Hematopoietic multipotent progenitor cell treated with erythropoietin and hydrocortisone succinate and interleukin-3 and kit ligand, for 8 days (in vitro differentiated cells): ENCODE measurements at regions not wholly inside any gene's neighbourhood (a gene's known extent, or its start where the extent isn't known, plus 50 kb on each side); places are given as distances from the start of the nearest gene placed in this dataset.

Experiments
- DNase-seq: peaks from one replicate; pipeline ENCODE4 v3.0.0-alpha.2; 2015

- no peak for DNase-seq
Observed at GRCh38 chr20:21033817-21034216, 72.3 kb downstream of the LINC00237 start.

- DNase-seq: no peak
Observed at GRCh38 chr20:21031666-21032065, 74.5 kb downstream of the LINC00237 start.

- no peak for DNase-seq
Observed at GRCh38 chr20:21029341-21029740, 76.8 kb downstream of the LINC00237 start.

- no peak for DNase-seq
Observed at GRCh38 chr20:21028921-21029320, 77.2 kb downstream of the LINC00237 start.

- DNase-seq: no peak
Observed at GRCh38 chr20:21028436-21028835, 77.7 kb downstream of the LINC00237 start.

GRCh38 chr20:21027569-21027968 lies 78.6 kb downstream of the LINC00237 start:
- DNase-seq: no peak

GRCh38 chr20:21026951-21027350 lies 79.2 kb downstream of the LINC00237 start:
- DNase-seq: no peak

GRCh38 chr20:21024420-21024819 lies 81.7 kb downstream of the LINC00237 start:
- no peak for DNase-seq

- no peak for DNase-seq
Observed at GRCh38 chr20:21022925-21023324, 83.2 kb downstream of the LINC00237 start.

- DNase-seq: no peak
Observed at GRCh38 chr20:21021472-21021790, 84.7 kb downstream of the LINC00237 start.

- no peak for DNase-seq
Observed at GRCh38 chr20:21020659-21021471, 85.3 kb downstream of the LINC00237 start.

- DNase-seq: no peak
Observed at GRCh38 chr20:21019814-21020658, 86.1 kb downstream of the LINC00237 start.

GRCh38 chr20:21019468-21019813 lies 86.7 kb downstream of the LINC00237 start:
- DNase-seq: no peak

GRCh38 chr20:21018576-21018975 lies 87.6 kb downstream of the LINC00237 start:
- no peak for DNase-seq

GRCh38 chr20:21017528-21018085 lies 88.6 kb downstream of the LINC00237 start:
- DNase-seq: no peak

- no peak for DNase-seq
Observed at GRCh38 chr20:21016751-21017150, 89.4 kb downstream of the LINC00237 start.

GRCh38 chr20:21014528-21014927 lies 91.6 kb downstream of the LINC00237 start:
- DNase-seq: no peak

GRCh38 chr20:21008951-21009350 lies 97.2 kb downstream of the LINC00237 start:
- DNase-seq: no peak

- no peak for DNase-seq
Observed at GRCh38 chr20:21006611-21007010, 99.5 kb downstream of the LINC00237 start.

- DNase-seq: no peak
Observed at GRCh38 chr20:21004386-21005076, 101.6 kb downstream of the LINC00237 start.

- no peak for DNase-seq
Observed at GRCh38 chr20:21003902-21004301, 102.3 kb downstream of the LINC00237 start.

GRCh38 chr20:21002486-21002885 lies 103.7 kb downstream of the LINC00237 start:
- DNase-seq: no peak

- DNase-seq: no peak
Observed at GRCh38 chr20:20993372-20993771, 112.8 kb downstream of the LINC00237 start.
